Astrocyte (in vitro differentiated cells and primary cell): ENCODE measurements at regions not wholly inside any gene's neighbourhood (a gene's known extent, or its start where the extent isn't known, plus 50 kb on each side); places are given as distances from the start of the nearest gene placed in this dataset.
"Not testable (repeated sequence)": the region's sequence is repeated elsewhere in the genome, so short reads cannot be mapped to it uniquely, and the experiment has no call there.

Source experiments
- DNase-seq: peaks from one replicate; pipeline ENCODE4 v3.0.0-alpha.2; 2010; ENCODE audit warnings: low read depth
- FAIRE-seq: peaks from 2 replicates; lab custom pipeline; 2011; peaks lifted over from hg19 to GRCh38; lab: Jason Lieb, UNC
- H2AFZ ChIP-seq: 2 replicates; pipeline ENCODE4 v1.6.0; 2012; ENCODE audit warnings: low read depth, low read length, inconsistent platforms
- H3K27ac ChIP-seq: 2 replicates; pipeline ENCODE4 v1.5.1; 2011; ENCODE audit warnings: low read depth, low read length, inconsistent platforms
- H3K27me3 ChIP-seq: 2 replicates; pipeline ENCODE4 v1.6.0; 2011; ENCODE audit warnings: low read length, inconsistent platforms; ENCODE audit not compliant: insufficient read depth
- H3K36me3 ChIP-seq: 2 replicates; pipeline ENCODE4 v1.5.1; 2011; ENCODE audit warnings: low read length, inconsistent platforms; ENCODE audit not compliant: insufficient read depth
- H3K4me1 ChIP-seq: 2 replicates; pipeline ENCODE4 v1.5.1; 2011; ENCODE audit warnings: low read length, inconsistent platforms; ENCODE audit not compliant: insufficient read depth
- H3K4me2 ChIP-seq: 2 replicates; pipeline ENCODE4 v1.6.0; 2012; ENCODE audit warnings: low read length, inconsistent platforms
- H3K4me3 ChIP-seq: 2 replicates; pipeline ENCODE4 v1.5.1; 2011; ENCODE audit warnings: low read depth, mild to moderate bottlenecking, low read length, inconsistent platforms; ENCODE audit not compliant: insufficient read depth
- H3K79me2 ChIP-seq: 2 replicates; pipeline ENCODE4 v1.6.0; 2012; ENCODE audit warnings: mild to moderate bottlenecking, low read length, inconsistent platforms; ENCODE audit not compliant: insufficient read depth
- H3K9ac ChIP-seq: 2 replicates; pipeline ENCODE4 v1.6.0; 2012; ENCODE audit warnings: mild to moderate bottlenecking, low read length, inconsistent platforms
- H3K9me3 ChIP-seq: 2 replicates; pipeline ENCODE4 v1.5.1; 2012; ENCODE audit warnings: low read depth, mild to moderate bottlenecking, low read length, inconsistent platforms; ENCODE audit not compliant: insufficient read depth
- H4K20me1 ChIP-seq: 2 replicates; pipeline ENCODE4 v1.6.0; 2012; ENCODE audit warnings: low read length, inconsistent platforms; ENCODE audit not compliant: insufficient read depth
- H3K27ac Mint-ChIP-seq: one replicate; pipeline ENCODE4 v1.8.0; 2021; ENCODE audit warnings: mild to moderate bottlenecking, mixed read lengths; ENCODE audit not compliant: unreplicated experiment
- H3K27me3 Mint-ChIP-seq: one replicate; pipeline ENCODE4 v1.8.0; 2021; ENCODE audit warnings: low read depth, mixed read lengths; ENCODE audit not compliant: unreplicated experiment
- H3K36me3 Mint-ChIP-seq: one replicate; pipeline ENCODE4 v1.8.0; 2021; ENCODE audit warnings: low read depth, mixed read lengths; ENCODE audit not compliant: unreplicated experiment
- H3K4me1 Mint-ChIP-seq: one replicate; pipeline ENCODE4 v1.8.0; 2021; ENCODE audit warnings: low read depth, mixed read lengths; ENCODE audit not compliant: unreplicated experiment
- H3K4me3 Mint-ChIP-seq: one replicate; pipeline ENCODE4 v1.8.0; 2021; ENCODE audit warnings: mild to moderate bottlenecking, moderate library complexity, mixed read lengths; ENCODE audit not compliant: unreplicated experiment
- H3K9me3 Mint-ChIP-seq: one replicate; pipeline ENCODE4 v1.8.0; 2021; ENCODE audit warnings: mild to moderate bottlenecking, mixed read lengths; ENCODE audit not compliant: unreplicated experiment
- CTCF ChIP-seq: IDR thresholded peaks from 2 replicates; pipeline ENCODE4 v1.5.1; 2011; ENCODE audit warnings: low read depth, mild to moderate bottlenecking, inconsistent platforms, low read length, moderate library complexity; ENCODE audit not compliant: insufficient read depth
- EZH2 ChIP-seq: IDR thresholded peaks from 2 replicates; pipeline ENCODE4 v1.6.1; 2012; ENCODE audit warnings: mild to moderate bottlenecking, low read length, inconsistent platforms; ENCODE audit not compliant: insufficient read depth

- Histone ChIP-seq H3K27me3 (no peaks in the 10 kb centered on the region), H3K27ac (no peak overlapping the region), H3K79me2 (no peaks in the 10 kb centered on the region), H3K4me2 (no peak overlapping the region), H3K9me3 (no peaks in the 10 kb centered on the region), H3K4me3 (no peak overlapping the region), H2AFZ (no peak overlapping the region), H4K20me1 (no peaks in the 10 kb centered on the region), H3K4me1 (no peaks in the 10 kb centered on the region), H3K9ac (no peak overlapping the region), H3K36me3 (no peaks in the 10 kb centered on the region)
- FAIRE-seq (peak; percentile 73), DNase-seq (no peak)
- Mint-ChIP-seq H3K27ac (no peak overlapping the region), H3K36me3 (no peaks in the 10 kb centered on the region), H3K27me3 (no peaks in the 10 kb centered on the region), H3K4me1 (no peaks in the 10 kb centered on the region), H3K9me3 (no peaks in the 10 kb centered on the region), H3K4me3 (no peak overlapping the region)
- TF ChIP-seq CTCF (no peak), EZH2 (no peak)
Observed at GRCh38 chrX:113996781-113997180, 587.1 kb upstream of the HTR2C start.

GRCh38 chrX:113991720-113992119 lies 592.2 kb upstream of the HTR2C start:
- H2AFZ ChIP-seq, DNase-seq, H3K27me3 Mint-ChIP-seq, H3K79me2 ChIP-seq, H3K9me3 ChIP-seq, H3K4me3 ChIP-seq, H3K27me3 ChIP-seq, H3K4me1 ChIP-seq, H3K27ac Mint-ChIP-seq, H3K4me2 ChIP-seq, FAIRE-seq, H3K9me3 Mint-ChIP-seq, H3K36me3 Mint-ChIP-seq, H3K4me1 Mint-ChIP-seq, H3K36me3 ChIP-seq, H3K9ac ChIP-seq, H3K27ac ChIP-seq, H3K4me3 Mint-ChIP-seq, H4K20me1 ChIP-seq: not testable (repeated sequence)

GRCh38 chrX:113990669-113991068 lies 593.2 kb upstream of the HTR2C start:
- DNase-seq, H3K4me1 ChIP-seq, H3K4me1 Mint-ChIP-seq, H3K79me2 ChIP-seq, H3K9ac ChIP-seq, H3K27ac Mint-ChIP-seq, H3K9me3 Mint-ChIP-seq, H3K4me3 ChIP-seq, FAIRE-seq, H3K36me3 Mint-ChIP-seq, H4K20me1 ChIP-seq, H3K36me3 ChIP-seq, H3K27ac ChIP-seq, H3K4me3 Mint-ChIP-seq, H3K9me3 ChIP-seq, H3K27me3 Mint-ChIP-seq, H2AFZ ChIP-seq, H3K27me3 ChIP-seq, H3K4me2 ChIP-seq: not testable (repeated sequence)

- not testable (repeated sequence) for H3K27me3 Mint-ChIP-seq, H3K36me3 ChIP-seq, H3K4me1 ChIP-seq, FAIRE-seq, DNase-seq, H2AFZ ChIP-seq, H3K9ac ChIP-seq, H3K27me3 ChIP-seq, H4K20me1 ChIP-seq, H3K4me3 ChIP-seq, H3K27ac Mint-ChIP-seq, H3K27ac ChIP-seq, H3K4me3 Mint-ChIP-seq, H3K4me2 ChIP-seq, H3K4me1 Mint-ChIP-seq, H3K79me2 ChIP-seq, H3K9me3 Mint-ChIP-seq, H3K36me3 Mint-ChIP-seq, H3K9me3 ChIP-seq
Observed at GRCh38 chrX:113988315-113988935, 595.5 kb upstream of the HTR2C start.
